HCT116 (cell line): ENCODE measurements at regions not wholly inside any gene's neighbourhood (a gene's known extent, or its start where the extent isn't known, plus 50 kb on each side); places are given as distances from the start of the nearest gene placed in this dataset.

Experiments
- ATAC-seq: fragments of 200-7000 bp; cut with Tn5 transposase; 2 replicates; pipeline ENCODE4 v1.9.1; 2020; ENCODE audit warnings: mild to moderate bottlenecking, moderate library complexity
- BruUV-seq: library from RNA; stranded (reverse); fragments of 400-500 nt; replicated peaks from 2 replicates; lab custom pipeline; 2021; lab: Mats Ljungman, UMichigan
- CTCF ChIA-PET: fragments of 300-600 bp; sonication (Branson Sonifier 250); formaldehyde crosslinking; loops from one replicate; lab custom pipeline; 2021; ENCODE audit warnings: antibody characterized with exemption; lab: Charles Lee
- POLR2A ChIA-PET: fragments of 300-600, 350-600 bp; sonication (Branson Sonifier 250); formaldehyde crosslinking; loops from one replicate; lab custom pipeline; 2021; ENCODE audit warnings: antibody characterized with exemption; lab: Charles Lee
- RAD21 ChIA-PET, 2 experiments: fragments of 300-600 bp; sonication (Branson Sonifier 250); formaldehyde crosslinking; loops; one replicate each; lab custom pipeline; 2023; ENCODE audit warnings: low total read pairs in 2 of 2; ENCODE audit not compliant: uncharacterized antibody in 2 of 2, unreplicated experiment in 2 of 2, low non-redundant PET in 1 of 2; lab: Charles Lee
- DNase-seq: peaks from one replicate; pipeline ENCODE4 v3.0.0-alpha.2; 2010; ENCODE audit warnings: low read depth, low spot score
- H2AFZ ChIP-seq: fragments of 200-600 bp; shearing (Covaris generic), sonication (generic); 2 replicates; pipeline ENCODE4 v1.6.1; 2017; ENCODE audit warnings: low read depth, mixed run types, mixed read lengths, antibody characterized with exemption, low read length; ENCODE audit not compliant: poor library complexity, severe bottlenecking
- H3K27ac ChIP-seq: 2 replicates; pipeline ENCODE4 v1.5.1; 2012; ENCODE audit warnings: low read depth, low read length
- H3K27me3 ChIP-seq: fragments of 200-600 bp; sonication (generic); 2 replicates; pipeline ENCODE4 v1.6.1; 2016; ENCODE audit warnings: mixed run types, low read length, mixed read lengths; ENCODE audit not compliant: insufficient read depth
- H3K36me3 ChIP-seq, 2 experiments: fragments of 200-500 bp in 1 of 2; fragments of 200-600 bp in 1 of 2; sonication (Bioruptor generic) in 1 of 2; sonication (generic) in 1 of 2; 2 replicates each; pipeline versions ENCODE4 v1.5.1 to v1.6.1; 2014 to 2016; ENCODE audit warnings: low read length in 2 of 2, inconsistent platforms in 1 of 2, mixed read lengths in 1 of 2, mixed run types in 1 of 2; ENCODE audit not compliant: insufficient read depth in 2 of 2, control insufficient read depth in 1 of 2
- H3K4me1 ChIP-seq, 2 experiments: fragments of 200-600 bp in 1 of 2; sonication (generic) in 1 of 2; 2 replicates each; pipeline versions ENCODE4 v1.5.1 to v1.6.1; 2012 to 2017; ENCODE audit warnings: low read length in 2 of 2, inconsistent platforms in 1 of 2, mild to moderate bottlenecking in 1 of 2, mixed read lengths in 1 of 2, mixed run types in 1 of 2, moderate library complexity in 1 of 2; ENCODE audit not compliant: insufficient read depth in 2 of 2, control insufficient read depth in 1 of 2
- H3K4me2 ChIP-seq: fragments of 200-600 bp; sonication (generic); 2 replicates; pipeline ENCODE4 v1.6.1; 2017; ENCODE audit warnings: mixed run types, low read length, mixed read lengths
- H3K4me3 ChIP-seq, 2 experiments: fragments of 200-600 bp in 1 of 2; sonication (generic) in 1 of 2; replicated peaks in 1 of 2; 2 replicates each; pipeline ENCODE4 v1.5.1; 2011 to 2016; ENCODE audit warnings: low read length in 2 of 2, control low read depth in 1 of 2, low read depth in 1 of 2, mild to moderate bottlenecking in 1 of 2, mixed read lengths in 1 of 2, mixed run types in 1 of 2
- H3K79me2 ChIP-seq: fragments of 200-600 bp; sonication (generic); 2 replicates; pipeline ENCODE4 v1.6.1; 2017; ENCODE audit warnings: mild to moderate bottlenecking, mixed run types, low read length, moderate library complexity, mixed read lengths; ENCODE audit not compliant: insufficient read depth
- H3K9ac ChIP-seq: fragments of 200-600 bp; sonication (generic); 2 replicates; pipeline ENCODE4 v1.6.1; 2016; ENCODE audit warnings: low read length, mixed read lengths
- H3K9me2 ChIP-seq: fragments of 200-600 bp; sonication (generic), shearing (Covaris generic); 2 replicates; pipeline ENCODE4 v1.6.1; 2017; ENCODE audit warnings: mixed run types, mild to moderate bottlenecking, moderate library complexity; ENCODE audit not compliant: insufficient read depth
- H3K9me3 ChIP-seq, 2 experiments: fragments of 200-500 bp in 1 of 2; fragments of 200-600 bp in 1 of 2; sonication (Bioruptor generic) in 1 of 2; sonication (generic) in 1 of 2; 2 replicates each; pipeline ENCODE4 v1.6.1; 2014 to 2017; ENCODE audit warnings: low read length in 2 of 2, mixed read lengths in 2 of 2, inconsistent platforms in 1 of 2, low read depth in 1 of 2, mild to moderate bottlenecking in 1 of 2, mixed run types in 1 of 2, moderate library complexity in 1 of 2; ENCODE audit not compliant: control insufficient read depth in 1 of 2, insufficient read depth in 1 of 2
- H4K20me1 ChIP-seq: fragments of 200-600 bp; sonication (generic), shearing (Covaris generic); 2 replicates; pipeline ENCODE4 v1.6.1; 2017; ENCODE audit warnings: mixed run types, mild to moderate bottlenecking, moderate library complexity; ENCODE audit not compliant: insufficient read depth
- ATF3 ChIP-seq: IDR thresholded peaks from 2 replicates; pipeline ENCODE4 v1.6.1; 2012
- CTCF ChIP-seq, 3 experiments: fragments of 200-600 bp in 1 of 3; sonication (generic) in 1 of 3; IDR thresholded peaks in 2 of 3; conservative IDR thresholded peaks in 1 of 3; 2 replicates each; pipeline ENCODE4 v1.5.1; 2012 to 2017; ENCODE audit warnings: low read depth in 2 of 3, low read length in 2 of 3, antibody characterized with exemption in 1 of 3, borderline replicate concordance in 1 of 3, control low read depth in 1 of 3, mild to moderate bottlenecking in 1 of 3, mixed read lengths in 1 of 3, mixed run types in 1 of 3, moderate library complexity in 1 of 3; ENCODE audit not compliant: insufficient read depth in 1 of 3
- EZH2phosphoT487 ChIP-seq: fragments of 200-600 bp; IDR thresholded peaks from 2 replicates; pipeline ENCODE4 v1.6.1; 2018; ENCODE audit warnings: antibody characterized with exemption, borderline replicate concordance
- MAX ChIP-seq: IDR thresholded peaks from 2 replicates; pipeline ENCODE4 v1.6.1; 2012
- POLR2A ChIP-seq: IDR thresholded peaks from 2 replicates; pipeline ENCODE4 v1.7.0; 2011; ENCODE audit warnings: borderline replicate concordance; ENCODE audit not compliant: insufficient read depth, insufficient read length; ENCODE audit errors: extremely low read depth
- POLR2AphosphoS5 ChIP-seq: IDR thresholded peaks from 2 replicates; pipeline ENCODE4 v1.6.1; 2011; ENCODE audit warnings: mild to moderate bottlenecking, low read depth, low read length, moderate library complexity
- RAD21 ChIP-seq: IDR thresholded peaks from 2 replicates; pipeline ENCODE4 v1.6.1; 2012; ENCODE audit warnings: low read depth, mild to moderate bottlenecking
- REST ChIP-seq: IDR thresholded peaks from 2 replicates; pipeline ENCODE4 v1.6.1; 2012; ENCODE audit warnings: low read depth
- SIN3A ChIP-seq: IDR thresholded peaks from 2 replicates; pipeline ENCODE4 v1.6.1; 2012; ENCODE audit warnings: low read depth
- SP1 ChIP-seq: IDR thresholded peaks from 2 replicates; pipeline ENCODE4 v1.6.1; 2012; ENCODE audit warnings: low read depth
- SRF ChIP-seq: IDR thresholded peaks from 2 replicates; pipeline ENCODE4 v1.6.1; 2012; ENCODE audit warnings: low read depth
- TCF7L2 ChIP-seq: IDR thresholded peaks from 2 replicates; pipeline ENCODE4 v1.7.0; 2011; ENCODE audit warnings: borderline replicate concordance, inconsistent platforms; ENCODE audit not compliant: insufficient read depth, insufficient read length; ENCODE audit errors: extremely low read depth
- ZBTB33 ChIP-seq: IDR thresholded peaks from 2 replicates; pipeline ENCODE4 v1.6.1; 2011; ENCODE audit warnings: mild to moderate bottlenecking, low read length, moderate library complexity; ENCODE audit not compliant: insufficient replicate concordance; ENCODE audit errors: extremely low read depth
- intact Hi-C: fragments of 100-400 bp; cut with micrococcal nuclease; formaldehyde crosslinking; loops from 2 replicates; pipeline ENCODE4 v1.10.0; 2022

- H3K4me2 ChIP-seq = no peak overlapping the region
- H3K9me2 ChIP-seq = no peaks in the 10 kb centered on the region
- no peaks in the 10 kb centered on the region for H3K27me3 ChIP-seq
- H3K4me3 ChIP-seq = no peak overlapping the region
- RAD21 ChIA-PET = no interaction called here
- TF ChIP-seq SP1 (no peak), POLR2A (no peak), POLR2AphosphoS5 (no peak), MAX (no peak), ZBTB33 (no peak), TCF7L2 (no peak), EZH2phosphoT487 (no peak), REST (no peak), SIN3A (no peak), CTCF (IDR thresholded peaks at IDR 0.05 in 2 of 3, conservative IDR thresholded peaks at IDR 0.05 in 1 of 3; ENCODE audit: borderline replicate concordance in 1 of 3, insufficient read depth in 1 of 3, low read depth in 2 of 3, low read length in 2 of 3) (no peak), ATF3 (no peak), RAD21 (no peak), SRF (no peak)
- H3K9me3 ChIP-seq = no peaks in the 10 kb centered on the region
- no peak for ATAC-seq
- CTCF ChIA-PET = no interaction called here
- BruUV-seq = no TSS peak
- H3K4me1 ChIP-seq = peaks cover 0 to 10% of the 10 kb centered on the region in 2 experiments; a peak in 1 of 4 replicates
- no peaks in the 10 kb centered on the region for H4K20me1 ChIP-seq
- intact Hi-C loops = no loop called here
- no peak for DNase-seq
- H3K9ac ChIP-seq = no peak overlapping the region
- H2AFZ ChIP-seq = peak overlapping the region; percentile 25
- no peaks in the 10 kb centered on the region for H3K36me3 ChIP-seq
- no peak overlapping the region for H3K27ac ChIP-seq
- POLR2A ChIA-PET = no interaction called here
- H3K79me2 ChIP-seq = no peaks in the 10 kb centered on the region
These were observed 72.8 kb upstream of the EFNA5 start for GRCh38 chr5:107743373-107744000.
